Adrenal gland (tissue), 9 donors: ENCODE measurements at regions not wholly inside any gene's neighbourhood (a gene's known extent, or its start where the extent isn't known, plus 50 kb on each side); places are given as distances from the start of the nearest gene placed in this dataset.

Experiments used
- DNase-seq, 7 donors: peaks; one replicate each; pipeline ENCODE4 v3.0.0-alpha.2; 2019 to 2020
- H3K27ac ChIP-seq, 5 donors: fragments of 200-600 bp; sonication (generic) in 4 of 5; 1 replicate in 3 of 5; 2 replicates in 2 of 5; pipeline versions ENCODE4 v1.5.1 to v1.8.0; 2016 to 2020; ENCODE audit warnings: mild to moderate bottlenecking in 1 of 5
- H3K27me3 ChIP-seq: fragments of 200-600 bp; 2 replicates; pipeline ENCODE4 v1.8.0; 2021
- H3K36me3 ChIP-seq, 2 donors: fragments of 200-600 bp; replicated peaks in 1 of 2; 1 replicate in 1 of 2; 2 replicates in 1 of 2; pipeline versions ENCODE4 v1.5.1 to v1.8.0; 2018 to 2022
- H3K4me1 ChIP-seq, 2 donors: fragments of 200-600 bp; replicated peaks in 1 of 2; 1 replicate in 1 of 2; 2 replicates in 1 of 2; pipeline versions ENCODE4 v1.5.1 to v1.8.0; 2018 to 2021
- H3K4me3 ChIP-seq, 4 donors: fragments of 200-600 bp; sonication (generic) in 3 of 4; one replicate each; pipeline ENCODE4 v1.5.1; 2016 to 2018
- H3K9me3 ChIP-seq, 3 donors: fragments of 200-600 bp; sonication (generic) in 1 of 3; replicated peaks in 1 of 3; 1 replicate in 2 of 3; 2 replicates in 1 of 3; pipeline versions ENCODE4 v1.5.1 to v1.8.0; 2016 to 2021
- CTCF ChIP-seq, 6 experiments: fragments of 450-650 bp in 4 of 6; fragments of 200-600 bp in 2 of 6; sonication (generic) in 1 of 6; IDR thresholded peaks; 1 replicate in 5 of 6; 2 replicates in 1 of 6; pipeline versions ENCODE4 v1.5.1 to v1.8.0; 2016 to 2021; ENCODE audit warnings: antibody characterized with exemption in 6 of 6, mild to moderate bottlenecking in 2 of 6, moderate library complexity in 1 of 6
- POLR2A ChIP-seq, 2 donors: fragments of 450-650 bp; IDR thresholded peaks; one replicate each; pipeline ENCODE4 v1.6.1; 2017; ENCODE audit warnings: antibody characterized with exemption in 2 of 2, mild to moderate bottlenecking in 2 of 2, moderate library complexity in 1 of 2
- WGBS, 4 donors: extraction: QIAGEN DNeasy Blood & Tissue Kit in 2 of 4; methylation state at CpG; one replicate each; pipeline versions ENCODE4 v1.1.5 to v1.1.7; 2013 to 2017; 5-methylcytosine and 5-hydroxymethylcytosine counted together
- intact Hi-C, 2 donors: fragments of 100-400 bp; cut with DNase I; formaldehyde crosslinking; loops; one replicate each; pipeline versions ENCODE4 v1.14.1 to v1.15.0; 2022 to 2023
- donor health status: healthy with polysubstance abuse.
- donor health status: Bipolar disorder and iron deficiency.
- donor health status: DM: yes; HTN: yes; CAD: no.
- donor health status: DM: no; HTN: no; CAD: no.
- donor health status: DM: no; HTN: no; CAD: no.

- Histone ChIP-seq H3K27me3 (no peaks in the 10 kb centered on the region), H3K27ac (no peak overlapping the region), H3K36me3 (no peaks in the 10 kb centered on the region), H3K9me3 (no peaks in the 10 kb centered on the region), H3K4me3 (no peak overlapping the region), H3K4me1 (no peaks in the 10 kb centered on the region)
- DNase-seq = no peak
- no peak for TF ChIP-seq CTCF (IDR thresholded peaks at IDR 0.05)
- no peak for TF ChIP-seq POLR2A (IDR thresholded peaks at IDR 0.05)
- intact Hi-C loops = no loop called here
- WGBS, 4 donors = 66 to 97% (median 92%) methylated on average over 2 of the region's 2 CpGs
Observed at GRCh38 chr2:15686643-15687042, 95.0 kb downstream of the DDX1 start.

- Histone ChIP-seq H3K36me3 (no peaks in the 10 kb centered on the region), H3K27me3 (no peaks in the 10 kb centered on the region), H3K4me1 (no peaks in the 10 kb centered on the region), H3K9me3 (no peaks in the 10 kb centered on the region), H3K27ac (no peak overlapping the region), H3K4me3 (no peak overlapping the region)
- intact Hi-C loops = no loop called here
- 79 to 94% (median 87%) methylated on average over 1 of the region's 1 CpG for WGBS, 4 donors
- no peak for DNase-seq
- TF ChIP-seq CTCF (IDR thresholded peaks at IDR 0.05) = no peak
- no peak for TF ChIP-seq POLR2A (IDR thresholded peaks at IDR 0.05)
Observed at GRCh38 chr2:15687243-15687642, 95.6 kb downstream of the DDX1 start.

GRCh38 chr2:15687720-15688119 lies 96.1 kb downstream of the DDX1 start:
- TF ChIP-seq CTCF (IDR thresholded peaks at IDR 0.05) = no peak
- no peak for TF ChIP-seq POLR2A (IDR thresholded peaks at IDR 0.05)

GRCh38 chr2:15688924-15689568 lies 97.4 kb downstream of the DDX1 start:
- TF ChIP-seq POLR2A (IDR thresholded peaks at IDR 0.05) (no peak), CTCF (IDR thresholded peaks at IDR 0.05) (no peak)
- intact Hi-C loops = no loop called here
- DNase-seq = no peak

More at GRCh38 chr2:15687720-15688119, 96.1 kb downstream of the DDX1 start:
- H3K4me3 ChIP-seq = no peak overlapping the region
- no peak overlapping the region for H3K27ac ChIP-seq
- H3K9me3 ChIP-seq = no peaks in the 10 kb centered on the region
- 67 to 94% (median 88%) methylated on average over 6 of the region's 6 CpGs for WGBS, 4 donors
- H3K4me1 ChIP-seq = no peaks in the 10 kb centered on the region
- no peaks in the 10 kb centered on the region for H3K36me3 ChIP-seq
- no peak for DNase-seq
- intact Hi-C loops = no loop called here
- H3K27me3 ChIP-seq = no peaks in the 10 kb centered on the region

More at GRCh38 chr2:15688924-15689568, 97.4 kb downstream of the DDX1 start:
- no peaks in the 10 kb centered on the region for H3K4me1 ChIP-seq
- H3K4me3 ChIP-seq = no peak overlapping the region
- no peaks in the 10 kb centered on the region for H3K36me3 ChIP-seq
- no peak overlapping the region for H3K27ac ChIP-seq
- H3K9me3 ChIP-seq = no peaks in the 10 kb centered on the region
- no peaks in the 10 kb centered on the region for H3K27me3 ChIP-seq
- 61 to 80% (median 65%) methylated on average over 7 to 8 of the region's 8 CpGs for WGBS, 4 donors
